MCF 10A (cell line): ENCODE measurements at regions not wholly inside any gene's neighbourhood (a gene's known extent, or its start where the extent isn't known, plus 50 kb on each side); places are given as distances from the start of the nearest gene placed in this dataset.

Experiments
- BruUV-seq: library from RNA; stranded (reverse); fragments of 400-500 nt; replicated peaks from 2 replicates; lab custom pipeline; 2021; lab: Mats Ljungman, UMichigan
- CTCF ChIA-PET: fragments of 300-600 bp; sonication (Branson Sonifier 250); formaldehyde crosslinking; extraction: SDS; loops from one replicate; lab custom pipeline; 2021; ENCODE audit warnings: antibody characterized with exemption, inconsistent platforms; lab: Yijun Ruan, JAX
- POLR2A ChIA-PET: fragments of 300-600, 350-650 bp; sonication (Branson Sonifier 250); formaldehyde crosslinking; extraction: SDS; loops from one replicate; lab custom pipeline; 2020; ENCODE audit warnings: antibody characterized with exemption, inconsistent platforms; lab: Yijun Ruan, JAX
- DNase-seq: peaks from one replicate; pipeline ENCODE4 v3.0.0-alpha.2; 2018; ENCODE audit not compliant: unreplicated experiment
- H3K27ac Mint-ChIP-seq: one replicate; pipeline ENCODE4 v1.8.0; 2022; ENCODE audit warnings: mild to moderate bottlenecking, low read depth, mixed read lengths; ENCODE audit not compliant: unreplicated experiment
- H3K27me3 Mint-ChIP-seq: one replicate; pipeline ENCODE4 v1.8.0; 2022; ENCODE audit warnings: mixed read lengths; ENCODE audit not compliant: insufficient read depth, unreplicated experiment
- H3K36me3 Mint-ChIP-seq: one replicate; pipeline ENCODE4 v1.8.0; 2022; ENCODE audit warnings: mild to moderate bottlenecking, moderate library complexity, mixed read lengths; ENCODE audit not compliant: insufficient read depth, unreplicated experiment
- H3K4me1 Mint-ChIP-seq: one replicate; pipeline ENCODE4 v1.8.0; 2022; ENCODE audit warnings: mixed read lengths; ENCODE audit not compliant: insufficient read depth, unreplicated experiment
- H3K4me3 Mint-ChIP-seq: one replicate; pipeline ENCODE4 v1.8.0; 2022; ENCODE audit warnings: mild to moderate bottlenecking, moderate library complexity, mixed read lengths; ENCODE audit not compliant: unreplicated experiment
- H3K9me3 Mint-ChIP-seq: one replicate; pipeline ENCODE4 v1.8.0; 2022; ENCODE audit warnings: mixed read lengths; ENCODE audit not compliant: unreplicated experiment
- CTCF ChIP-seq: fragments of 200-600 bp; IDR thresholded peaks from one replicate; pipeline ENCODE4 v1.8.0; 2022; ENCODE audit warnings: antibody characterized with exemption, mild to moderate bottlenecking; ENCODE audit not compliant: unreplicated experiment
- intact Hi-C: fragments of 100-400 bp; cut with micrococcal nuclease; formaldehyde crosslinking; loops from 2 replicates; pipeline ENCODE4 v1.14.1; 2022

- intact Hi-C loops: no loop called here
- Mint-ChIP-seq H3K27ac (peak overlapping the region; percentile 33), H3K27me3 (no peaks in the 10 kb centered on the region), H3K36me3 (no peaks in the 10 kb centered on the region), H3K4me3 (no peak overlapping the region), H3K9me3 (no peaks in the 10 kb centered on the region), H3K4me1 (peaks cover 20% of the 10 kb centered on the region)
- BruUV-seq: no TSS peak
- no peak for TF ChIP-seq CTCF
- DNase-seq: peak; percentile 61
- POLR2A ChIA-PET: no interaction called here
- CTCF ChIA-PET: interaction anchor here (0.7 kb wide), 1 partner anchor 416 kb away, joined by 4 read pairs; no protein-coding TSS in a partner anchor
Measured at GRCh38 chr2:150191349-150191748, 296.1 kb downstream of the RND3 start.

GRCh38 chr2:150190546-150190945 lies 296.9 kb downstream of the RND3 start:
- BruUV-seq: no TSS peak
- TF ChIP-seq CTCF: no peak
- Mint-ChIP-seq H3K36me3 (no peaks in the 10 kb centered on the region), H3K4me1 (peaks cover 20% of the 10 kb centered on the region), H3K27ac (no peak overlapping the region), H3K4me3 (no peak overlapping the region), H3K9me3 (no peaks in the 10 kb centered on the region), H3K27me3 (no peaks in the 10 kb centered on the region)
- DNase-seq: no peak
- CTCF ChIA-PET: interaction anchor here (0.7 kb wide), 1 partner anchor 417 kb away, joined by 4 read pairs; no protein-coding TSS in a partner anchor
- POLR2A ChIA-PET: no interaction called here
- intact Hi-C loops: no loop called here

- H3K36me3 Mint-ChIP-seq: no peaks in the 10 kb centered on the region
- TF ChIP-seq CTCF: no peak
- H3K27ac Mint-ChIP-seq: peak overlapping the region; percentile 60
- intact Hi-C loops: loop anchor here (2.0 to 5.0 kb wide), 3 partner anchors 298 to 1049 kb away; partner anchors contain the start of gene RND3
- no peaks in the 10 kb centered on the region for H3K27me3 Mint-ChIP-seq
- CTCF ChIA-PET: interaction anchor here (0.6 to 1.8 kb wide), 12 partner anchors 12 to 1051 kb away, joined by 3 to 5 read pairs (median 4); no protein-coding TSS in a partner anchor
- peak overlapping the region; percentile 4 for H3K4me3 Mint-ChIP-seq
- peak; percentile 36 for DNase-seq
- POLR2A ChIA-PET: interaction anchor here (0.5 to 3.2 kb wide), 16 partner anchors 11 to 428 kb away, joined by 3 to 30 read pairs (median 4); no protein-coding TSS in a partner anchor
- no peaks in the 10 kb centered on the region for H3K9me3 Mint-ChIP-seq
- BruUV-seq: no TSS peak
- peaks cover 20% of the 10 kb centered on the region for H3K4me1 Mint-ChIP-seq
Measured at GRCh38 chr2:150188800-150189199, 298.7 kb downstream of the RND3 start.

GRCh38 chr2:150188177-150188576 lies 299.3 kb downstream of the RND3 start:
- H3K9me3 Mint-ChIP-seq: no peaks in the 10 kb centered on the region
- peak; percentile 51 for DNase-seq
- no TSS peak for BruUV-seq
- no peak for TF ChIP-seq CTCF
- no peaks in the 10 kb centered on the region for H3K27me3 Mint-ChIP-seq
- ChIA-PET POLR2A (interaction anchor here (0.5 to 3.2 kb wide), 15 partner anchors 12 to 429 kb away, joined by 3 to 30 read pairs (median 5); no protein-coding TSS in a partner anchor), CTCF (interaction anchor here (0.6 to 1.8 kb wide), 9 partner anchors 107 to 1051 kb away, joined by 3 to 6 read pairs (median 4); no protein-coding TSS in a partner anchor)
- peaks cover 20% of the 10 kb centered on the region for H3K4me1 Mint-ChIP-seq
- intact Hi-C loops: loop anchor here (2.0 to 5.0 kb wide), 3 partner anchors 299 to 1049 kb away; partner anchors contain the start of gene RND3
- H3K27ac Mint-ChIP-seq: peak overlapping the region; percentile 60
- peak overlapping the region; percentile 4 for H3K4me3 Mint-ChIP-seq
- no peaks in the 10 kb centered on the region for H3K36me3 Mint-ChIP-seq
